B cell (primary cell): ENCODE measurements at regions not wholly inside any gene's neighbourhood (a gene's known extent, or its start where the extent isn't known, plus 50 kb on each side); places are given as distances from the start of the nearest gene placed in this dataset.

ENCODE experiments used
- ATAC-seq: fragments of 200-7000 bp; cut with Tn5 transposase; one replicate; pipeline ENCODE4 v1.10.0; 2021; ENCODE audit warnings: low read depth, mild to moderate bottlenecking, moderate number of reproducible peaks, moderate library complexity
- CTCF ChIA-PET: fragments of 350-600 bp; sonication (Branson Sonifier 250); formaldehyde crosslinking; loops from one replicate; lab custom pipeline; 2021; ENCODE audit warnings: antibody characterized with exemption, inconsistent platforms; lab: Charles Lee
- POLR2A ChIA-PET: fragments of 350-600 bp; sonication (Branson Sonifier 250); formaldehyde crosslinking; loops from one replicate; lab custom pipeline; 2021; ENCODE audit warnings: antibody characterized with exemption; lab: Charles Lee
- DNase-seq: peaks from one replicate; pipeline ENCODE4 v3.0.0; 2013
- H2AFZ ChIP-seq: 2 replicates; pipeline ENCODE4 v1.6.1; 2012; ENCODE audit warnings: mild to moderate bottlenecking, low read depth, low read length; ENCODE audit not compliant: insufficient read depth, poor library complexity, severe bottlenecking
- H3K27ac ChIP-seq, 2 donors: 1 replicate in 1 of 2; 2 replicates in 1 of 2; pipeline ENCODE4 v1.5.1; 2012 to 2013; ENCODE audit warnings: low read length in 2 of 2, mild to moderate bottlenecking in 2 of 2, moderate library complexity in 1 of 2
- H3K27me3 ChIP-seq, 4 experiments: fragments of 200-600 bp in 1 of 4; sonication (generic) in 1 of 4; replicated peaks in 1 of 4; 1 replicate in 2 of 4; 2 replicates in 2 of 4; pipeline versions ENCODE4 v1.6.1 to v1.7.0; 2013 to 2016; ENCODE audit warnings: low read length in 3 of 4, mild to moderate bottlenecking in 2 of 4, mixed read lengths in 1 of 4, moderate library complexity in 1 of 4; ENCODE audit not compliant: insufficient read depth in 4 of 4, control insufficient read depth in 3 of 4; ENCODE audit errors: control extremely low read depth in 1 of 4
- H3K36me3 ChIP-seq, 2 experiments: replicated peaks in 1 of 2; 1 replicate in 1 of 2; 2 replicates in 1 of 2; pipeline versions ENCODE4 v1.6.1 to v1.7.1; 2013; ENCODE audit warnings: low read length in 1 of 2; ENCODE audit not compliant: insufficient read depth in 2 of 2, control insufficient read depth in 1 of 2; ENCODE audit errors: control extremely low read depth in 1 of 2, extremely low read depth in 1 of 2
- H3K4me1 ChIP-seq, 2 donors: fragments of 200-600 bp in 1 of 2; sonication (generic) in 1 of 2; 1 replicate in 1 of 2; 2 replicates in 1 of 2; pipeline versions ENCODE4 v1.5.1 to v1.6.1; 2013 to 2017; ENCODE audit warnings: low read length in 2 of 2; ENCODE audit not compliant: control insufficient read depth in 2 of 2, insufficient read depth in 2 of 2
- H3K4me2 ChIP-seq: replicated peaks from 2 replicates; pipeline ENCODE3; 2012; ENCODE audit warnings: mild to moderate bottlenecking, low read depth, low read length; ENCODE audit not compliant: poor library complexity, severe bottlenecking
- H3K4me3 ChIP-seq, 5 experiments: fragments of 200-600 bp in 1 of 5; sonication (generic) in 1 of 5; 1 replicate in 3 of 5; 2 replicates in 2 of 5; pipeline versions ENCODE4 v1.5.1 to v1.7.0; 2011 to 2016; ENCODE audit warnings: low read length in 4 of 5, mild to moderate bottlenecking in 4 of 5, low read depth in 2 of 5, control low read depth in 1 of 5, moderate library complexity in 1 of 5; ENCODE audit not compliant: insufficient read depth in 1 of 5; ENCODE audit errors: control extremely low read depth in 1 of 5, extremely low read depth in 1 of 5
- H3K79me2 ChIP-seq: fragments of 200-600 bp; sonication (generic); one replicate; pipeline ENCODE4 v1.6.0; 2016; ENCODE audit warnings: low read length; ENCODE audit not compliant: control insufficient read depth, insufficient read depth
- H3K9ac ChIP-seq: fragments of 200-600 bp; sonication (generic); 2 replicates; pipeline ENCODE4 v1.6.1; 2017; ENCODE audit warnings: mild to moderate bottlenecking, low read length, moderate library complexity
- H3K9me3 ChIP-seq, 3 donors: one replicate each; pipeline versions ENCODE4 v1.6.1 to v1.7.1; 2013; ENCODE audit warnings: low read length in 2 of 3; ENCODE audit not compliant: control insufficient read depth in 2 of 3, insufficient read depth in 1 of 3; ENCODE audit errors: control extremely low read depth in 1 of 3
- H4K20me1 ChIP-seq: 2 replicates; pipeline ENCODE4 v1.6.0; 2012; ENCODE audit warnings: mild to moderate bottlenecking, low read length; ENCODE audit not compliant: insufficient read depth, control insufficient read depth, poor library complexity, severe bottlenecking
- H3K27ac Mint-ChIP-seq: one replicate; pipeline ENCODE4 v1.8.0; 2021; ENCODE audit warnings: mixed read lengths
- H3K27me3 Mint-ChIP-seq: one replicate; pipeline ENCODE4 v1.8.0; 2021; ENCODE audit warnings: mixed read lengths
- H3K4me1 Mint-ChIP-seq: one replicate; pipeline ENCODE4 v1.8.0; 2021; ENCODE audit warnings: mixed read lengths
- H3K4me3 Mint-ChIP-seq: one replicate; pipeline ENCODE4 v1.8.0; 2021; ENCODE audit warnings: mixed read lengths
- H3K9me3 Mint-ChIP-seq: one replicate; pipeline ENCODE4 v1.8.0; 2022; ENCODE audit warnings: mixed read lengths; ENCODE audit not compliant: insufficient read depth
- EZH2 ChIP-seq: IDR thresholded peaks from 2 replicates; pipeline ENCODE4 v1.6.1; 2012; ENCODE audit warnings: borderline replicate concordance, low read depth, mild to moderate bottlenecking, moderate library complexity, low read length; ENCODE audit not compliant: insufficient read depth, poor library complexity, severe bottlenecking
- WGBS: methylation state at CpG from one replicate; pipeline ENCODE4 v1.1.5; 2013; ENCODE audit warnings: missing lambda C conversion rate; ENCODE audit not compliant: insufficient coverage; 5-methylcytosine and 5-hydroxymethylcytosine counted together
- intact Hi-C: fragments of 100-400 bp; cut with micrococcal nuclease; formaldehyde crosslinking; loops from one replicate; pipeline ENCODE4 v1.10.0; 2022
- TF ChIP-seq, protein P1 (sequence below): fragments of 200-600 bp; IDR thresholded peaks from one replicate; pipeline ENCODE4 v1.8.0; 2022; ENCODE audit warnings: antibody characterized with exemption, mild to moderate bottlenecking

DNA sequence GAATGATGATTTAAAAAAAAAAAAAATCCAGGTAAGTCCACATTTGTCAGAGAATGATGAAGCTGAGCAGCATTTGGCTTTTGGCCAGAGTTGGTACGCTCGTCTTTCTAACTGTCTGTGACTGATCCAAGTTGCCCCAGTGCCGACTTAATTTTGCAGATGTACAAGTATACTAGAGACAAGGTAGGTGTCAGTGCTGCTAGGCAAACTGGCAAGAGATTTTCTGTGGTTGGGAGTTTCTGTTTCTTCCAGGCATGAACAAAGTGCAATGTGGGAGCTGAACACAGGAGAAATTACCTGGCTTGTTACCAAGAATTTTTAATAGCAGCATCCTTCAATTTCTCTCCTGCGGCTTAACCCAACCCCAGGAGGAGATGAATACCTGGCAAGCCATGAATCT is 307.7 kb downstream of the BUD13 start:
- ChIA-PET POLR2A (no interaction called here), CTCF (no interaction called here)
- no peaks in the 10 kb centered on the region for H3K4me1 Mint-ChIP-seq
- H3K9me3 Mint-ChIP-seq, result no peaks in the 10 kb centered on the region
- H3K79me2 ChIP-seq, result no peaks in the 10 kb centered on the region
- H3K9ac ChIP-seq, result no peak overlapping the region
- ATAC-seq (no peak), DNase-seq (no peak)
- no peak overlapping the region for H2AFZ ChIP-seq
- no peak overlapping the region for H3K4me3 ChIP-seq
- no peaks in the 10 kb centered on the region for H3K9me3 ChIP-seq
- peaks cover 32% of the 10 kb centered on the region for H3K27me3 Mint-ChIP-seq
- WGBS, result 90% methylated on average over 4 of the region's 4 CpGs
- H3K4me1 ChIP-seq, result no peaks in the 10 kb centered on the region
- H3K27ac Mint-ChIP-seq, result no peak overlapping the region
- no peaks in the 10 kb centered on the region for H4K20me1 ChIP-seq
- no peak overlapping the region for H3K4me3 Mint-ChIP-seq
- H3K27me3 ChIP-seq, result peaks cover 0 to 3% (median 0%) of the 10 kb centered on the region in 4 experiments
- no peaks in the 10 kb centered on the region for H3K36me3 ChIP-seq
- TF ChIP-seq, protein P1, sequence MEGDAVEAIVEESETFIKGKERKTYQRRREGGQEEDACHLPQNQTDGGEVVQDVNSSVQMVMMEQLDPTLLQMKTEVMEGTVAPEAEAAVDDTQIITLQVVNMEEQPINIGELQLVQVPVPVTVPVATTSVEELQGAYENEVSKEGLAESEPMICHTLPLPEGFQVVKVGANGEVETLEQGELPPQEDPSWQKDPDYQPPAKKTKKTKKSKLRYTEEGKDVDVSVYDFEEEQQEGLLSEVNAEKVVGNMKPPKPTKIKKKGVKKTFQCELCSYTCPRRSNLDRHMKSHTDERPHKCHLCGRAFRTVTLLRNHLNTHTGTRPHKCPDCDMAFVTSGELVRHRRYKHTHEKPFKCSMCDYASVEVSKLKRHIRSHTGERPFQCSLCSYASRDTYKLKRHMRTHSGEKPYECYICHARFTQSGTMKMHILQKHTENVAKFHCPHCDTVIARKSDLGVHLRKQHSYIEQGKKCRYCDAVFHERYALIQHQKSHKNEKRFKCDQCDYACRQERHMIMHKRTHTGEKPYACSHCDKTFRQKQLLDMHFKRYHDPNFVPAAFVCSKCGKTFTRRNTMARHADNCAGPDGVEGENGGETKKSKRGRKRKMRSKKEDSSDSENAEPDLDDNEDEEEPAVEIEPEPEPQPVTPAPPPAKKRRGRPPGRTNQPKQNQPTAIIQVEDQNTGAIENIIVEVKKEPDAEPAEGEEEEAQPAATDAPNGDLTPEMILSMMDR, result no peak
- TF ChIP-seq EZH2, result no peak
- intact Hi-C loops, result no loop called here
- no peak overlapping the region for H3K4me2 ChIP-seq
- no peak overlapping the region for H3K27ac ChIP-seq

DNA sequence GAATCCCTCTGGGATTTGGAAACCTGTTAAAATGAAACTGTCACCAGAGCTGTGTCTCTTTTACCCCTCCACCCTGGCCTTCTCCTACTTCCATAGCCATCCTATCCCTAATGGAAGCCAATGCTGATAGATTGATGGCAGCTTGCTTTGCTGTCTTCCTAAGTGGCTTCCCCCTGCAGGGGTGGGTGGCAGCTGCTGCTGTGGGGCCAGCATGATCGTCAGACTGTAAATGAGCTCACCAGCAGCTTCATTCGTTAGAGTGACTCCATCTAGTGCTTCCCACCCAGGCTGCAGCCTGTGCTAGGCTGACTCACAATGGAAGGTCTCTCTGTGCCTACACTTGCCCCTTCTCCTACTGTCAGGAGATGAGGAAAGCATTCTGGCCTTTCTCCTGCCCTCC is 311.0 kb downstream of the BUD13 start:
- 26% methylated on average over 2 of the region's 2 CpGs for WGBS
- H3K9ac ChIP-seq, result no peak overlapping the region
- no peak overlapping the region for H3K27ac Mint-ChIP-seq
- H3K4me1 Mint-ChIP-seq, result no peaks in the 10 kb centered on the region
- CTCF ChIA-PET, result no interaction called here
- H4K20me1 ChIP-seq, result no peaks in the 10 kb centered on the region
- TF ChIP-seq, protein P1, result no peak
- no peak for TF ChIP-seq EZH2
- H2AFZ ChIP-seq, result no peak overlapping the region
- no peak for DNase-seq
- H3K27me3 ChIP-seq, result peaks cover 0 to 2% (median 0%) of the 10 kb centered on the region in 4 experiments
- no peaks in the 10 kb centered on the region for H3K36me3 ChIP-seq
- no peak overlapping the region for H3K27ac ChIP-seq
- peaks cover 0 to 8% (median 0%) of the 10 kb centered on the region in 3 donors for H3K9me3 ChIP-seq
- H3K27me3 Mint-ChIP-seq, result peaks cover 29% of the 10 kb centered on the region
- ATAC-seq, result no peak
- no peaks in the 10 kb centered on the region for H3K9me3 Mint-ChIP-seq
- no peaks in the 10 kb centered on the region for H3K4me1 ChIP-seq
- POLR2A ChIA-PET, result no interaction called here
- H3K79me2 ChIP-seq, result no peaks in the 10 kb centered on the region
- no peak overlapping the region for H3K4me2 ChIP-seq
- intact Hi-C loops, result no loop called here
- H3K4me3 Mint-ChIP-seq, result no peak overlapping the region
- no peak overlapping the region for H3K4me3 ChIP-seq
